Non-pigmented ciliary epithelial cell (primary cell): ENCODE measurements at regions not wholly inside any gene's neighbourhood (a gene's known extent, or its start where the extent isn't known, plus 50 kb on each side); places are given as distances from the start of the nearest gene placed in this dataset.

Experiments
- DNase-seq: peaks from one replicate; pipeline ENCODE4 v3.0.0-alpha.2; 2010; ENCODE audit warnings: low read depth

- no peak for DNase-seq
Measured at GRCh38 chr11:134531327-134532130, 119.5 kb upstream of the B3GAT1 start.

GRCh38 chr11:134530636-134531326, 118.7 kb upstream of the B3GAT1 start:
- no peak for DNase-seq

GRCh38 chr11:134529212-134530096, 117.4 kb upstream of the B3GAT1 start:
- no peak for DNase-seq

- no peak for DNase-seq
Measured at GRCh38 chr11:134528453-134528852, 116.4 kb upstream of the B3GAT1 start.

GRCh38 chr11:134527382-134528243, 115.6 kb upstream of the B3GAT1 start:
- DNase-seq: no peak

- DNase-seq: no peak
Measured at GRCh38 chr11:134524896-134525845, 113.1 kb upstream of the B3GAT1 start.

GRCh38 chr11:134524201-134524600, 112.2 kb upstream of the B3GAT1 start:
- DNase-seq: no peak

- no peak for DNase-seq
Measured at GRCh38 chr11:134522782-134523570, 110.9 kb upstream of the B3GAT1 start.

GRCh38 chr11:134521452-134522289, 109.6 kb upstream of the B3GAT1 start:
- no peak for DNase-seq

GRCh38 chr11:134521001-134521400, 109.0 kb upstream of the B3GAT1 start:
- DNase-seq: no peak

- no peak for DNase-seq
Measured at GRCh38 chr11:134519788-134520187, 107.7 kb upstream of the B3GAT1 start.

- no peak for DNase-seq
Measured at GRCh38 chr11:134519390-134519750, 107.3 kb upstream of the B3GAT1 start.

- no peak for DNase-seq
Measured at GRCh38 chr11:134518616-134519389, 106.8 kb upstream of the B3GAT1 start.

- no peak for DNase-seq
Measured at GRCh38 chr11:134517621-134518293, 105.7 kb upstream of the B3GAT1 start.

GRCh38 chr11:134517115-134517514, 105.1 kb upstream of the B3GAT1 start:
- no peak for DNase-seq

- no peak for DNase-seq
Measured at GRCh38 chr11:134516529-134516928, 104.5 kb upstream of the B3GAT1 start.
